GM12865 (cell line): ENCODE measurements at regions not wholly inside any gene's neighbourhood (a gene's known extent, or its start where the extent isn't known, plus 50 kb on each side); places are given as distances from the start of the nearest gene placed in this dataset.

ENCODE experiments used
- DNase-seq: peaks from one replicate; pipeline ENCODE4 v3.0.0; 2010; ENCODE audit warnings: low read depth
- H3K4me3 ChIP-seq: 2 replicates; pipeline ENCODE4 v1.5.1; 2011; ENCODE audit warnings: mild to moderate bottlenecking, low read depth, low read length, control low read depth
- CTCF ChIP-seq: IDR thresholded peaks from 2 replicates; pipeline ENCODE4 v1.5.1; 2011; ENCODE audit warnings: low read length, control low read depth, low read depth, inconsistent platforms; ENCODE audit not compliant: insufficient read depth; ENCODE audit errors: missing control alignments

DNA sequence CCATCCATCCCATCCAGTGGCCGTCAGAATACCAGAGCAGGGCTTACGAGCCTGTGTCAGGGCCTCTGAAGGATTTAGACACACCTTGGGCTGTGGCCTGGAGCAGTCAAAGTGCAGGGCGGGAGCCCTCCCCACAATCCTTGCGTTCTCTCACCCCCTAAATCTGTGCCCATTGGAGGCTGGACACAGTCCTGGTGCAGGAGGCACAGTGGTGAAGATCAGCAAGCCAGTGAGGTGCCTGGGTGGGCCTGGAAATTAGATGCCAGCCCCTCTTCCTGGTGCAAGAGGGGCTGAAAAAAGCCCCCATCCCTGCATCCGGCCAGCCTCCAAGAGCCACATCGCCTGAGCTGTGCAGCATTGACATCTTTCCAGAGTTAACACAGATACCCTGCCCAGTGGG lies 1045.8 kb downstream of the TBC1D22A start:
- no peak overlapping the region for H3K4me3 ChIP-seq
- DNase-seq, result no peak
- TF ChIP-seq CTCF, result no peak

- TF ChIP-seq CTCF, result no peak
- no peak overlapping the region for H3K4me3 ChIP-seq
- no peak for DNase-seq
Observed at GRCh38 chr22:47807506-47807905, 1045.1 kb downstream of the TBC1D22A start.

DNA sequence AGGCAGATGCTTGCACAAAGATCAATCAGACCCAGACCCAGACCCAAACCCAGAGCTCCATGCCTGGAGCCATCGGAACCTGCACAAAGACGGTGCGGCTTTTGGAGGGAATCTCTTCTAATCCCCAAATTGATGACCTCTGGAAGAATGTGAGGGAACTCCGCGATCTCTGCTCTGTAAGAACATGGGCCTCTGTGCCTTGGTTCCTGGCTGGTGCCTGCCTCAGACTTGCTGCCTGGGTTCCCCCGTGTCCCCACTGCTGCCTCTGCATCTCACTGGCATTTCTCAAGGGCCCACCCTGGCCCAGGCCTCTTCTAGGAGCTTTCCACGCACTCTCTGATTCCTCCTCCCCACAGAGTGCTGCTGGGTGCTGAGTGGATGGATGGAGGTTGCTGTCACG lies 1044.4 kb downstream of the TBC1D22A start:
- TF ChIP-seq CTCF, result no peak
- no peak overlapping the region for H3K4me3 ChIP-seq
- DNase-seq, result no peak

GRCh38 chr22:47805394-47805935 lies 1043.0 kb downstream of the TBC1D22A start:
- H3K4me3 ChIP-seq, result no peak overlapping the region
- no peak for TF ChIP-seq CTCF
- no peak for DNase-seq

DNA sequence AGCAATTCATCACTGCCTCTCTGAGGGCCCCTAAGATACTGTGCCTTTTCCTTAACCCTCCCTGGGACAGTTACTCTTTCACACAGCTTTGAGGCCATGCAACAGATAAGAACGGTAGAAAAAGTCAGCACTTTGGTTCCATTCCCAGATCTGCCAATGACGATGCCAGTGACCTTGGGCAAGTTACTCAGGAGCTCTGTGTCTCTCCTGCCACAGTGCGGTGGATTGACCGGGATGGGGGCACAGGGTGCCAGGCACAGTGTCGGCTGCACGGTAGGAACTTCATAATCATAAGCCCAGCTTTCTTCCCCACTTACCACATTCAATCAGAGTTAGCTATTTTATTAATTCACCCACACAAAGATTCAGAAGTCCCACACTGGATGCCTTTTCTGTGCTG lies 1041.8 kb downstream of the TBC1D22A start:
- no peak for DNase-seq
- H3K4me3 ChIP-seq, result no peak overlapping the region
- TF ChIP-seq CTCF, result no peak

- no peak for DNase-seq
- TF ChIP-seq CTCF, result no peak
- no peak overlapping the region for H3K4me3 ChIP-seq
Observed at GRCh38 chr22:47802421-47802820, 1040.0 kb downstream of the TBC1D22A start.

GRCh38 chr22:47801541-47802245 lies 1039.2 kb downstream of the TBC1D22A start:
- H3K4me3 ChIP-seq, result no peak overlapping the region
- TF ChIP-seq CTCF, result no peak
- DNase-seq, result no peak
